ENCODE measurements at regions not wholly inside any gene's neighbourhood (a gene's known extent, or its start where the extent isn't known, plus 50 kb on each side); places are given as distances from the start of the nearest gene placed in this dataset.

DNA sequence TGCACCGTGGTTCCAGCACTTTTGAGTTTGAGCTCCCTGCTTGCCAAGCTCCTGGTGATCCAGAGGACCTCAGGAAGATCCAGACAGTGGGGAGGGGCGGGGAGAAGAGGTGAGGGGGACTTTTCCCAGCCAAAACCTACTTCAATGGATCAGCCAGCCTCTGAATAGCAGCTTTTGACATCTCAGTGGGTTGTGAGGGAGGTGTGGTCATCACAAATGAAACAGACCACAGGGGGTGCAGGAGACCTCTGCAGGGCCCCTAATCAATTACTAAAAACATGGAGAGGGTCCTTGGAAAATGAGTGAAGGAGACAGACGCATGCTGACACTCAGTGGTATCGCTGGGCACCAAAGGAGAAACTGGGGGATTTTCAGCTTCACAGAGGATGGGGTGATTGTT is 372.7 kb downstream of the ZNF521 start:
- Histone ChIP-seq H3K9me3 (ENCODE audit: insufficient read depth, low read depth, low read length) (no peaks in the 10 kb centered on the region), H3K36me3 (ENCODE audit: insufficient read depth, low read length) (no peaks in the 10 kb centered on the region), H3K4me3 (ENCODE audit: low read length) (no peak overlapping the region), H3K9ac (ENCODE audit: low read depth, low read length) (no peak overlapping the region), H3K27ac (ENCODE audit: low read depth, low read length) (no peak overlapping the region), H3K4me1 (ENCODE audit: insufficient read depth, low read length) (peaks cover 45% of the 10 kb centered on the region), H3K27me3 (ENCODE audit: insufficient read depth, low read length) (no peaks in the 10 kb centered on the region; the same call in none of the 2 replicates)
- WGBS: 16% methylated on average over 4 of the region's 4 CpGs

DNA sequence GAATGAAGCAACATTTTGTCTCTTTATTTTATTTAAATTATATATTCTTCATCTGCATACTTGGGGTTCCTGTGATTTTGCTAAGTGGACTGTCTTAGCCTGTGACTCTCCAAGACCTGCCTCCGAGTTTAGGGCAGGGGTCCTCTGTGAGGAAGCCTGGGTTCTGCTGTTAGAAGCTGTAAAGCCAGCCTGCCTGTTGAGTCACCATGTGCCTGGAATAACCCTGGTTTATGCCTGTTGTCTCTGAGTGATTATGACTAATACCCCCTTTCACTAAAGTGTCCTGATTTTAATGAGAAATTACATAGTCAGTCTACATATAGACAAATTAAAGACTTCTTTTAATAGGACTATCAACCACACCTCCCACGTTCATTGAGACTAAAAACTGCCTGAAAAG is 369.1 kb downstream of the ZNF521 start:
- H3K27ac ChIP-seq (ENCODE audit: low read depth, low read length): peak overlapping the region; percentile 65; the same call in 1 of the 2 replicates

DNA sequence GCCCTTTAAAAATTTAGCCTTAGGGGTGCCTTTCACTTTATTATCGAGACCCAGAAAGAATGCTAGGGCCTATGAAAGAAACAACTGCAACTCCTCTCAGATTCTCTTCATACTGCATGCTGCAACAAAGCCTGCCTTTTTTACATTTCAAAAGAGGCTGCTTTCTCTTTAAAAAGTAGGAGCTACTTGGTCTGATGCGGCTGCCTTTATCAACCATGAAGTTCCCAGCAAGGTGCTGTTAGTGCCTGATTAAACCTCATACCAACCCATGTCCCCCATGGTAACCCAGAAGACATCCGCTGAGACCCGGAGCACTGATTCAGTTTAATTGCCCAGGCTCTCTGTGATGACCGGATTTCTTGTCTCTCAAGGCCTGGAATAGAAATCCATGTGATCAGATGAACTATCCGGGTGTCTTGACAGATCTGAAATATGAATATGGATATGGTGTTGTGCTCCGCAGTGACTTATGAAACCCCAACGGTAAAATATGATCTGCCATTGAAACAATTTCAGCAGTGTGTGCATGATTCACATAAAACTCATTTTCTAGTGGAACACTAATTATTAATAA is 368.3 kb downstream of the ZNF521 start:
- Histone ChIP-seq H3K36me3 (ENCODE audit: insufficient read depth, low read length) (no peaks in the 10 kb centered on the region), H3K27me3 (ENCODE audit: insufficient read depth, low read length) (no peaks in the 10 kb centered on the region; the same call in none of the 2 replicates), H3K9ac (ENCODE audit: low read depth, low read length) (no peak overlapping the region), H3K4me3 (ENCODE audit: low read length) (peak overlapping the region; percentile 6; the same call in 1 of the 2 replicates), H3K9me3 (ENCODE audit: insufficient read depth, low read depth, low read length) (no peaks in the 10 kb centered on the region), H3K4me1 (ENCODE audit: insufficient read depth, low read length) (peaks cover 75% of the 10 kb centered on the region), H3K27ac (ENCODE audit: low read depth, low read length) (peak overlapping the region; percentile 65; the same call in 1 of the 2 replicates)
- 26% methylated on average over 8 of the region's 8 CpGs for WGBS

More for the DNA sequence above, 369.1 kb downstream of the ZNF521 start:
- Histone ChIP-seq H3K9me3 (ENCODE audit: insufficient read depth, low read depth, low read length) (no peaks in the 10 kb centered on the region), H3K9ac (ENCODE audit: low read depth, low read length) (no peak overlapping the region), H3K36me3 (ENCODE audit: insufficient read depth, low read length) (no peaks in the 10 kb centered on the region), H3K27me3 (ENCODE audit: insufficient read depth, low read length) (no peaks in the 10 kb centered on the region; the same call in none of the 2 replicates), H3K4me3 (ENCODE audit: low read length) (no peak overlapping the region), H3K4me1 (ENCODE audit: insufficient read depth, low read length) (peaks cover 69% of the 10 kb centered on the region)
- 72% methylated on average over 2 of the region's 2 CpGs for WGBS

DNA sequence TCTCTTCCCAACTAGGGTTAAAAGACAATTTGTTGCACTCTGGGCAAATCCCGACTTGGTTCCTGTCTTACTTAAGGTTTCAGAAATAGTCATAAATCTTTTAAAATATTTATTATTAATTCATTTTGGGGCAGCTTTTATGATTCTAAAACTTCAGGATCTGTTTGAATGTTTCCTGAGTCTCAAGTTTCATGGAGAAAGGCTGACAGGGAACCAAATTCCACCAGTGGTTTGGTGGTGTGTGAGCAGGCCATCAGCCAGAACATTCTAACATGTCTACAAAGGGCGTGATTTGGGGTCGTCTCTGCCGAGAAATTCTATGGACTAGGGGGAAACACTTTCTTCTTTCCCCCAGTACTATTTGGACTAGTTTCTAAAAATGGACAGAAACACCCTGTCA is 366.4 kb downstream of the ZNF521 start:
- no peaks in the 10 kb centered on the region; the same call in 1 of the 2 replicates for H3K27me3 ChIP-seq (ENCODE audit: insufficient read depth, low read length)
- 89% methylated on average over 3 of the region's 4 CpGs for WGBS

DNA sequence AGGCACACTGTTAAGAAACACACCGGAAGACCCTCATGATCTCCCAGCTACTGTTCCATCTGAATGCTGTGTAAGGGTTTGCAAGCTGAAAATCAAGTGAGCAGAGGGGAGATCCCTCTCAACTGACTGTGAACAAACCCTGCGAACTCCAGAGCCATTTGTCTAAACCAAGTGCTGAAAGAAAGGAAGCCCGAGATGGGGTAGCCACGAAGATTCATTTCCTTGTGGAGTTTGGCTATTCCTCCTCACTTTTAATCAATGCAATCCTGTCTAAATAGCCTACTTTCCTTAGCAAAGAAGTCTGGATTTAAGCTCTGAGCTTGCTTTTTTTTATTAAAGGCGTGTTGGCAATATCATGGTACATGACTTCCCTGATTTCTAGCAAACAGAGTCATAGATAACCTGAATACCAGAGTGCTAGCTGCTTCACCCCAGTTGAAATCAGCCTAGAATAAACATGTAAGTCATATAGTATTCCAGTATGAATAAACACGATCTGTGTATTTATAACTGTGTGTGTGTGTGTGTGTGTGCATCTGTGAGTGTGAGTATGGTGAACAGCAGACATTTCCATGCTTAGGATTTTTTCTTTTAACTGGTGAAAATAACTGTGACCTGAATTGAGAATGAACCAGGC is 365.2 kb downstream of the ZNF521 start:
- Histone ChIP-seq H3K27ac (ENCODE audit: low read depth, low read length) (peak overlapping the region; percentile 65), H3K9me3 (ENCODE audit: insufficient read depth, low read depth, low read length) (no peaks in the 10 kb centered on the region), H3K4me3 (ENCODE audit: low read length) (0 out of 2 replicates have a peak overlapping the region, but pooled peaks have one; percentile 30), H3K36me3 (ENCODE audit: insufficient read depth, low read length) (no peaks in the 10 kb centered on the region), H3K4me1 (ENCODE audit: insufficient read depth, low read length) (peaks cover 54% of the 10 kb centered on the region), H3K27me3 (ENCODE audit: insufficient read depth, low read length) (no peaks in the 10 kb centered on the region), H3K9ac (ENCODE audit: low read depth, low read length) (no peak overlapping the region)
- WGBS: 67% methylated on average over 6 of the region's 6 CpGs

More for the DNA sequence above, 366.4 kb downstream of the ZNF521 start:
- Histone ChIP-seq H3K9ac (ENCODE audit: low read depth, low read length) (no peak overlapping the region), H3K36me3 (ENCODE audit: insufficient read depth, low read length) (no peaks in the 10 kb centered on the region), H3K27ac (ENCODE audit: low read depth, low read length) (no peak overlapping the region), H3K4me1 (ENCODE audit: insufficient read depth, low read length) (peaks cover 58% of the 10 kb centered on the region), H3K9me3 (ENCODE audit: insufficient read depth, low read depth, low read length) (no peaks in the 10 kb centered on the region), H3K4me3 (ENCODE audit: low read length) (no peak overlapping the region)

DNA sequence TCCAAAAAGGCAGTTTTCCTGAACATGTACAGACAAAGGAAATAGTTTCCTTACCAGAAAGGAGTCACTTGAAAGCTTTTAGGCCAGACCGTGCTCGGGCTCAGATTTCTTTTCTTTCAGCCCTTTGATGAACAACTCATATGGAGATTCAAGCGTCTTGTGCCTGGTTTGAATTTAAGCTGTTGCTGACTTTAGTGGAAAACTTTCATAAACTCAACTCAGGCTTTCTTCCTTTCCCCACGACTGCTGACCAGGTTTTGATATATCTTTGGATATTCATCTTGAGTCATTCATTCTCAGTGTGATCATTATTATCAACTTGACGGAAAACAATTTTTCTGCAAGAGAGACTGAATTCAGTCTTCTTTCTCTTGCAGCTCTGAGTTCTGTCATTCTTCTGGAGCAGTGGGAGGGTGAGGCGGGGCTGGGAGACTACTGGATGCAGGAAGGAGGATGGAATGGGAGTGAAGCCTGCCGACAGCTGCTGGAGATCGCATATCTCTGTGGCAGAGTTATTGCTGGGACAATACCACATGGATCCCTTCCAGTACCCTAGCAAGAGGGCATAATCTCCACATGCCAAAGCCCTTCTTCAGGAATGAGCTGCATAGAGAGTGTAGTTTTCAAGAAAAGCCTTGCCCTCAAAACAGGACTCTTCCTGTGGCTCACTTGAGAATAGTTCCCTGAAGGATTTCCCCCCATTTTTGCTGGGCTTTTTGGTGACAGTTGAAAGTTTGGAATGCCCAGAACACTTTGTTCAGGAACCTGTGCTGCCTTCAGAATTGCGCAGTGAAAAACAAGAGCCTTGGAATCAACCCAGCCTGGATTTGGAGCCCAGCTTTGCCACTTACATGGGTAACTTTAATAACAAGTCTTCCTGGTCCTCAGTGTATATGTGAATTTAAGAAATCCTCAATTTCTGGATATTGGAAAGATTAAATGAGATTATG is 364.4 kb downstream of the ZNF521 start:
- Histone ChIP-seq H3K27ac (ENCODE audit: low read depth, low read length) (peak overlapping the region; percentile 65), H3K9me3 (ENCODE audit: insufficient read depth, low read depth, low read length) (no peaks in the 10 kb centered on the region), H3K9ac (ENCODE audit: low read depth, low read length) (no peak overlapping the region), H3K4me1 (ENCODE audit: insufficient read depth, low read length) (peaks cover 47% of the 10 kb centered on the region), H3K27me3 (ENCODE audit: insufficient read depth, low read length) (no peaks in the 10 kb centered on the region), H3K36me3 (ENCODE audit: insufficient read depth, low read length) (no peaks in the 10 kb centered on the region), H3K4me3 (ENCODE audit: low read length) (peak overlapping the region; percentile 30; the same call in 1 of the 2 replicates)
- WGBS: 29% methylated on average over 9 of the region's 9 CpGs

DNA sequence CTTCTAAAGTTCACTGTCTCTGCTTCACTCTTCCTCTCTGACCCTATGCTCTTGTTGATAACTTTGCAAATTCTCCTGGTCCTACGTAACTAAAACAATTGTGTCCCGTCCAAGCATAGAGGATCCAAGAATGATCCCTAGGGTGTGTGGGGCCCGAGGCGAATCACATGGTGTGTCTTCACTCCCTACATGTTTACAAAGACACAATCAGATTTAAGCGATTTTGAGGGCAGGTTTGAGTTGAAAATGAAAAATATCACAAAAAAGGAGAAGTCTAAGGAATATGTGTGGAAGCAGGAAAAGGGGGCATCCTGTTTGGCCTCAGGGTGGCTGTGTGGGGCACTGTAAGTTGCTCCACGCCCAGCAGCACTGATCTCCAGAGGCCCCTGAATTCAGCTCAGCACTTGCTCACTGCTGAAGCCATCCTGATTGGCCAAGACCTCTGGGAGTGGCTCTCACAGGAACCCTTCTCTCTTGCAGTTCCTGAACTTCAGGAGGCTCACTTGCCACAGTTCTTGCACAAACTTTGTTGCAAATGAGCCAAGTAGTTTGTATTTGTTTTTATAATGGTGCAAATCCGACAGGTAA is 363.6 kb downstream of the ZNF521 start:
- Histone ChIP-seq H3K9me3 (ENCODE audit: insufficient read depth, low read depth, low read length) (no peaks in the 10 kb centered on the region), H3K9ac (ENCODE audit: low read depth, low read length) (no peak overlapping the region), H3K4me3 (ENCODE audit: low read length) (no peak overlapping the region), H3K4me1 (ENCODE audit: insufficient read depth, low read length) (peaks cover 39% of the 10 kb centered on the region), H3K36me3 (ENCODE audit: insufficient read depth, low read length) (no peaks in the 10 kb centered on the region), H3K27me3 (ENCODE audit: insufficient read depth, low read length) (no peaks in the 10 kb centered on the region), H3K27ac (ENCODE audit: low read depth, low read length) (no peak overlapping the region)
- WGBS: 89% methylated on average over 6 of the region's 7 CpGs

DNA sequence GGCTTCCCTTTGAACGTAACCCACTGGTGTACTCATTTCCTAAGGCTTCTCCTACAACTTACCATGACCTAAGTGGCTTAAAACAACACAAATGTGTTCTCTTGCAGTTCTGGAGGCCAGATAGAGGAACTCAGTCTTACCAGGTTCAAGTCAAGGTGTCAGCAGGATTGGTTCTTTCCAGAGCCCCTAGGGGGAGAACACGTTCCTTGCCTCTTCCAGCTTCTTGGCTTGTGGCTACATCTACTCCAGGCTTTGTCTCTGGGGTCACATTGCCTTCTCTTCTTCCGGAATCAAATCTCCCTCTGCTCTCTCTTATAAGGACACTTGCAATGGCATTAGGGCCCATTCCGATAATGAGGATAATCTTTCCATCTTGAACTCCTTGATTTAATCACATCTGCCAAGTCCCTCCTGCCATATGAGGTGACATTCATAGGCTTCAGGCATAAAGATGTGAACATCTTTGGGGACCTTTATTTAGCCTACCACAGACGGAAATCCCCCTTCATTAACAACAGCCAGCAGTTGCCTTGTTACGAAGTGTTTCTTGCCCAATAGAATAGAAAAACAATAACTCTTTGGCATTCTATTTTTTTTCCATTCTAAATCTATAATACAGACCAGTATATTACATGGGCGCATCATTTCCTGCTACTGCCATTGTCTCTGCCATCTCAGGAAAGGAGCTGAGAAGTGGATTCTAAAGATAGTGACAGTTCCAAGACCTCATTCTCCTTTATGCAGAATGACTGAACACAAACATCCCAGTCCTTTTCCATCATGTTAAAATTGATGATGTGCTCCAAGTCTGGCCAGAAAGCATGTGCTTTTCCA is 362.0 kb downstream of the ZNF521 start:
- Histone ChIP-seq H3K9ac (ENCODE audit: low read depth, low read length) (no peak overlapping the region), H3K4me3 (ENCODE audit: low read length) (no peak overlapping the region), H3K36me3 (ENCODE audit: insufficient read depth, low read length) (no peaks in the 10 kb centered on the region), H3K27ac (ENCODE audit: low read depth, low read length) (no peak overlapping the region), H3K4me1 (ENCODE audit: insufficient read depth, low read length) (peaks cover 32% of the 10 kb centered on the region), H3K27me3 (ENCODE audit: insufficient read depth, low read length) (no peaks in the 10 kb centered on the region), H3K9me3 (ENCODE audit: insufficient read depth, low read depth, low read length) (no peaks in the 10 kb centered on the region)
- 85% methylated on average over 7 of the region's 7 CpGs for WGBS

DNA sequence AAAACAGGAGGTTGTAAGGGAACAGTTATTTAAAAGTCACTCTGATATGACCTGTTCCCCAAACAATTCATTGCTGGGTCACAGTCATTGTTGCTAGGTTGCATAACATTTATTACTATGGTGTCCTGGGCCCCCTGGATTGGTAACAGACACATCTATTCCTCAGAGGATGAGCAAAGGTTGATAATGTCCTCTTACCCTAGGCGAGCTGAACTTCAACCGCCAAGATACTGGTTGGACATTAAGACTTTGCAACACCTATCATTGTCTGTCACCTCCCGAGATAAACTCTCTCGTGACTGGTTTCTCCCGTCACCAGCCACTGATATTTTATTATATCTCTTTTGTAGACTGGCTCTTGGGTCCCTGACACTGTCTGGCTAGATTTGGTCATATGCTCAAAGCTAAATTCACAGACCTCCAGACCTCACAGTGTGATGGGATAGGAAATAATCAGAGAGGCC is 361.3 kb downstream of the ZNF521 start:
- no peaks in the 10 kb centered on the region for H3K9me3 ChIP-seq (ENCODE audit: insufficient read depth, low read depth, low read length)
- no peak overlapping the region for H3K27ac ChIP-seq (ENCODE audit: low read depth, low read length)
- H3K27me3 ChIP-seq (ENCODE audit: insufficient read depth, low read length): no peaks in the 10 kb centered on the region
- H3K36me3 ChIP-seq (ENCODE audit: insufficient read depth, low read length): no peaks in the 10 kb centered on the region
- H3K4me3 ChIP-seq (ENCODE audit: low read length): no peak overlapping the region
- 89% methylated on average over 5 of the region's 5 CpGs for WGBS
- peaks cover 29% of the 10 kb centered on the region for H3K4me1 ChIP-seq (ENCODE audit: insufficient read depth, low read length)
- H3K9ac ChIP-seq (ENCODE audit: low read depth, low read length): no peak overlapping the region

All from HUES64 (cell line).